KMS-11 (cell line): ENCODE measurements at regions not wholly inside any gene's neighbourhood (a gene's known extent, or its start where the extent isn't known, plus 50 kb on each side); places are given as distances from the start of the nearest gene placed in this dataset.

Source experiments
- H2AFZ ChIP-seq: fragments of 200-600 bp; sonication (generic); 2 replicates; pipeline ENCODE4 v1.6.1; 2016; ENCODE audit warnings: antibody characterized with exemption, mixed run types, low read depth
- H3K27ac ChIP-seq: fragments of 200-600 bp; sonication (generic); 2 replicates; pipeline ENCODE4 v1.6.1; 2016; ENCODE audit warnings: mild to moderate bottlenecking, mixed run types
- H3K27me3 ChIP-seq: fragments of 200-600 bp; sonication (generic); 2 replicates; pipeline ENCODE4 v1.6.1; 2017; ENCODE audit warnings: mild to moderate bottlenecking, low read depth, mixed run types, moderate library complexity; ENCODE audit not compliant: insufficient read depth
- H3K36me3 ChIP-seq: fragments of 200-600 bp; sonication (generic); 2 replicates; pipeline ENCODE4 v1.6.1; 2017; ENCODE audit warnings: mild to moderate bottlenecking, mixed run types; ENCODE audit not compliant: insufficient read depth
- H3K4me1 ChIP-seq: fragments of 200-600 bp; sonication (generic); 2 replicates; pipeline ENCODE4 v1.6.1; 2016; ENCODE audit warnings: mild to moderate bottlenecking, low read depth, mixed run types; ENCODE audit not compliant: poor library complexity, severe bottlenecking
- H3K4me2 ChIP-seq: fragments of 200-600 bp; sonication (generic); 2 replicates; pipeline ENCODE4 v1.7.0; 2016; ENCODE audit warnings: mild to moderate bottlenecking, mixed run types
- H3K4me3 ChIP-seq: fragments of 200-600 bp; sonication (generic); IDR thresholded peaks from 2 replicates; pipeline ENCODE4 v1.6.1; 2017; ENCODE audit warnings: low read depth, low read length, mixed read lengths; ENCODE audit not compliant: insufficient read depth
- H3K79me2 ChIP-seq: fragments of 200-600 bp; sonication (generic); 2 replicates; pipeline ENCODE4 v1.6.1; 2016; ENCODE audit warnings: low read depth, mixed run types; ENCODE audit not compliant: insufficient read depth
- H3K9ac ChIP-seq: fragments of 200-600 bp; sonication (generic); 2 replicates; pipeline ENCODE4 v1.6.1; 2016; ENCODE audit warnings: mild to moderate bottlenecking, mixed run types
- H4K20me1 ChIP-seq: fragments of 200-600 bp; sonication (generic); 2 replicates; pipeline ENCODE4 v1.6.1; 2016; ENCODE audit warnings: mild to moderate bottlenecking, mixed run types; ENCODE audit not compliant: insufficient read depth
- TF ChIP-seq, protein P1 (sequence below): fragments of 200-600 bp; sonication (generic); conservative IDR thresholded peaks from 2 replicates; pipeline ENCODE4 v1.6.1; 2017; ENCODE audit warnings: low read depth, mild to moderate bottlenecking, antibody characterized with exemption, low read length, moderate library complexity, mixed read lengths

DNA sequence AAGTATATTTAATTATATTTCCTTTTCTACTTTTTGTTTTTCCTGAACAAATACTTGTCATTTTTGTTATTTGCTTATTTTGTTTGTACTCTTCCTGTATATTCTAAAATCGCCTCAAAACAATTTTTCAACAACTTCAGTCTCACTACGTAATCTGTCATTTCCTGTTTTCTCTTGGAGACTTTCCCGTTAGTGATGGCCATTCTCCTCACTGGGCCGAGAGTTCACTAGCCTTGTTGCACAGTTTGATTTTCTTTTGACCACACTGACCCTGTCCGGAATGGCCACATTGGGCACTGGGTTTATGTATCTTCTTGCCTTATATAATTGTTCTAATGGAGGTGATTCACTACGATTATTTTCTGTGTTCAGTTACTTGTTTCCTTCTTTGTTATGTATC, 726.1 kb downstream of the FAM181B start:
- Histone ChIP-seq H3K79me2 (no peaks in the 10 kb centered on the region), H3K27me3 (no peaks in the 10 kb centered on the region), H3K4me1 (no peaks in the 10 kb centered on the region), H3K4me2 (no peak overlapping the region), H3K36me3 (no peaks in the 10 kb centered on the region), H3K4me3 (no peak overlapping the region), H3K27ac (no peak overlapping the region), H2AFZ (no peak overlapping the region), H4K20me1 (no peaks in the 10 kb centered on the region), H3K9ac (no peak overlapping the region)
- TF ChIP-seq, protein P1, sequence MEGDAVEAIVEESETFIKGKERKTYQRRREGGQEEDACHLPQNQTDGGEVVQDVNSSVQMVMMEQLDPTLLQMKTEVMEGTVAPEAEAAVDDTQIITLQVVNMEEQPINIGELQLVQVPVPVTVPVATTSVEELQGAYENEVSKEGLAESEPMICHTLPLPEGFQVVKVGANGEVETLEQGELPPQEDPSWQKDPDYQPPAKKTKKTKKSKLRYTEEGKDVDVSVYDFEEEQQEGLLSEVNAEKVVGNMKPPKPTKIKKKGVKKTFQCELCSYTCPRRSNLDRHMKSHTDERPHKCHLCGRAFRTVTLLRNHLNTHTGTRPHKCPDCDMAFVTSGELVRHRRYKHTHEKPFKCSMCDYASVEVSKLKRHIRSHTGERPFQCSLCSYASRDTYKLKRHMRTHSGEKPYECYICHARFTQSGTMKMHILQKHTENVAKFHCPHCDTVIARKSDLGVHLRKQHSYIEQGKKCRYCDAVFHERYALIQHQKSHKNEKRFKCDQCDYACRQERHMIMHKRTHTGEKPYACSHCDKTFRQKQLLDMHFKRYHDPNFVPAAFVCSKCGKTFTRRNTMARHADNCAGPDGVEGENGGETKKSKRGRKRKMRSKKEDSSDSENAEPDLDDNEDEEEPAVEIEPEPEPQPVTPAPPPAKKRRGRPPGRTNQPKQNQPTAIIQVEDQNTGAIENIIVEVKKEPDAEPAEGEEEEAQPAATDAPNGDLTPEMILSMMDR, result no peak

DNA sequence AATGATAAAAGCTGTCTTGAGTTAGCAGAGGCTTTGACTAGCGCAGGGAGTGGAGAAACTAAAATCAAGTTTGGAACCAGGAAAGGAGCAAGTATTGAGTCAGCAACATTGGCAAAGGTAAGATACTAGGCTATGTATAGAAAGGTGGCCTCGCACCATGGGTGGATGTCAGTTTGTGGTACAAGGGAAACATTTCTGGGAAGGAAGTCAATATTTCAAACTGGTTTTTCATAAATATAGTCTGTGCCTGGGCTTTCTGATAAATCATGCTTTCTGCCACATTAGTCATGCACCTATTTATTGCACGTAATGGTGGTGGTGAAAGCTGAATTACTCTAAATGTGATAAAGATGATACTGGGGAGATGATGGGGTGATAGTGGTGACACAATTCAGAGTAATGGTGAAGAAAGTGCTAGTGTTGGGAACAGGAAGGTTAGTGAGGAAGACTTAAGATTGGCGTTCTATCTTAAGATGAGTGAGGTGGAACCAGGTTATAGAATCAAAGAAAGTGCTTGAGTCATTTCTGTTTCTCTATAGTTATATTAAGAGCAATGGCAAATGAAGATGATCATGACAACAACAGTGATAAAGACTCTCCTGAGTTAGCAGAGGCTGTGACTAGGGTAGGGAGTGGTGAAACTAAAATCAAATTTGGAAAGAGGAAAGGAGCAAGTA, 729.0 kb downstream of the FAM181B start:
- Histone ChIP-seq H3K9ac (no peak overlapping the region), H4K20me1 (no peaks in the 10 kb centered on the region), H3K4me2 (no peak overlapping the region), H3K36me3 (no peaks in the 10 kb centered on the region), H3K4me1 (no peaks in the 10 kb centered on the region), H3K4me3 (no peak overlapping the region), H3K27me3 (no peaks in the 10 kb centered on the region), H3K79me2 (no peaks in the 10 kb centered on the region), H2AFZ (no peak overlapping the region), H3K27ac (no peak overlapping the region)
- TF ChIP-seq, protein P1, result no peak

DNA sequence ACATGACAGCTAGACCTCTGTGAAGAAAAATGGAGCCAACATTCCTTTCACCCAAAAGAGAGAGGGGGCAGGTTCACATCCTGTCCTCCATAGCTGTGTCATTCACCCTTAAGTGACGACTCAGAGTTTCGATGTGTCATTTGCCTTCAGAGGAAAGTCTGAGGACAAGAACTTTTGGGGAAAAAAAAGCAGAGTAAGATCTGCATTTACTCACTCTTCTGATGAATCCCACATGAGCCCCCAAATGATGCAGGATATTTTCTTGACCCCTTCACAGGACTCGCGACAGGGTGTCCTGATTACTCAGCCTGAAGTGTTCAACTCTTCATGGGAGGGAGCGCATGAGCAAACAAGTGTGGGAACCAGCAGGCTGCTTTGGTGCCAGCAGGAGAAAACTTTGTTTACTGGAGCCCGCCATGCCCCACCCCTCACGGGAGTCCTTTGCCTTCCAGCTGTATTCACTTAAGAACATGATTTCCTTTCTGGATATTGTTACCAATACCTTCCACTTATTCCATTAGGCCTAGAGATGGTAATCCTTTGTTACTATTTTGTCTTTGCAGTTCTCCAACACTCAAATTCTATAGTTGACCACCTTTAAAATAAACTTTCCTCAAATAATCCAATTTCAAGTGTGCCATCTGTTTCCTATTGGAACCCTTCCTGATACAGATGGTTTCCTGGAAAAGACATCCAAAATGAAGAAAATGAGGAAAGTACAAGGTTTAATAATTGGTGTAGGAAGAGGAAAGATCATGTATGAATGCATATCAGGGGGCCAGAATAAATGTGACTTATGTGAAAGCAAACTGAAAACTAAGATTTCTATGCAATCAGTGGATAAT, 729.8 kb downstream of the FAM181B start:
- TF ChIP-seq, protein P1, result no peak
- Histone ChIP-seq H3K36me3 (no peaks in the 10 kb centered on the region), H3K4me3 (no peak overlapping the region), H4K20me1 (no peaks in the 10 kb centered on the region), H3K27me3 (no peaks in the 10 kb centered on the region), H3K79me2 (no peaks in the 10 kb centered on the region), H3K4me1 (no peaks in the 10 kb centered on the region), H3K27ac (no peak overlapping the region), H2AFZ (no peak overlapping the region), H3K4me2 (no peak overlapping the region), H3K9ac (no peak overlapping the region)

DNA sequence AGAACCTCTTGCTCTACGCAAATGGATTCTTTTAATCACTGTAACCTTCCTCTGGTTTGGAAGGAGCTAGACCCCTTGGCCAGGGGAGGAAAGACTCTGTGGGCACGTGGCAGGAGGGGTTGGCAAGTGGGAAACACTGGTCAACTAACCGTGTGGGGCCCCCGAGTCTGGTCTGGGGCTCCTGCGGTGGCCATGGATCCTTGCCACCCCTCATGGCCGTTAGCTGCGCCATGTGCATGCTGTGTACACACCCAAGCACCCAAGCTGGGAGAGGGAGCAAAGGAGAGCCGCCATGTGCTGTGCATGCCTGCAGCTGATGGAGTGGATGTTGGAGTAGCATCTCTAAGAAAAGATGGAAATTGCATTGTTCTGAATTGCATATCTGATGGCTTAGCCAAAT, 730.6 kb downstream of the FAM181B start:
- no peaks in the 10 kb centered on the region for H3K36me3 ChIP-seq
- H3K27ac ChIP-seq, result no peak overlapping the region
- no peaks in the 10 kb centered on the region for H4K20me1 ChIP-seq
- H3K9ac ChIP-seq, result no peak overlapping the region
- TF ChIP-seq, protein P1, result no peak
- no peaks in the 10 kb centered on the region for H3K79me2 ChIP-seq
- no peak overlapping the region for H3K4me3 ChIP-seq
- no peak overlapping the region for H3K4me2 ChIP-seq
- no peaks in the 10 kb centered on the region for H3K27me3 ChIP-seq
- no peaks in the 10 kb centered on the region for H3K4me1 ChIP-seq
- no peak overlapping the region for H2AFZ ChIP-seq
